ENCODE measurements at regions not wholly inside any gene's neighbourhood (a gene's known extent, or its start where the extent isn't known, plus 50 kb on each side); places are given as distances from the start of the nearest gene placed in this dataset.

- H3K27me3 ChIP-seq (replicated peaks in 1 of 4; ENCODE audit: control extremely low read depth in 1 of 4, control insufficient read depth in 3 of 4, insufficient read depth in 4 of 4, low read length in 3 of 4), result no peaks in the 10 kb centered on the region
- CTCF ChIA-PET, result no interaction called here
- Mint-ChIP-seq H3K27me3 (no peaks in the 10 kb centered on the region), H3K9me3 (ENCODE audit: insufficient read depth) (no peaks in the 10 kb centered on the region), H3K4me3 (no peak overlapping the region), H3K27ac (no peak overlapping the region), H3K4me1 (no peaks in the 10 kb centered on the region)
- no peaks in the 10 kb centered on the region for H3K79me2 ChIP-seq (ENCODE audit: control insufficient read depth, insufficient read depth, low read length)
- H4K20me1 ChIP-seq (ENCODE audit: control insufficient read depth, insufficient read depth, low read length, poor library complexity, severe bottlenecking), result no peaks in the 10 kb centered on the region
- TF ChIP-seq CTCF (IDR thresholded peaks at IDR 0.05) (no peak), EZH2 (IDR thresholded peaks at IDR 0.05; ENCODE audit: borderline replicate concordance, insufficient read depth, low read depth, low read length, poor library complexity, severe bottlenecking) (no peak)
- no peak overlapping the region for H2AFZ ChIP-seq (ENCODE audit: insufficient read depth, low read depth, low read length, poor library complexity, severe bottlenecking)
- no peak overlapping the region for H3K9ac ChIP-seq (ENCODE audit: low read length)
- ATAC-seq (ENCODE audit: low read depth), result no peak
- no peaks in the 10 kb centered on the region for H3K9me3 ChIP-seq (ENCODE audit: control extremely low read depth in 1 of 3, control insufficient read depth in 2 of 3, insufficient read depth in 1 of 3, low read length in 2 of 3)
- 73% methylated on average over 3 of the region's 3 CpGs for WGBS (ENCODE audit: insufficient coverage)
- H3K4me3 ChIP-seq (ENCODE audit: control extremely low read depth in 1 of 5, extremely low read depth in 1 of 5, insufficient read depth in 1 of 5, low read depth in 2 of 5, low read length in 4 of 5), result no peak overlapping the region
- H3K27ac ChIP-seq (ENCODE audit: low read length in 2 of 2), result no peak overlapping the region
- H3K4me1 ChIP-seq (ENCODE audit: control insufficient read depth in 2 of 2, insufficient read depth in 2 of 2, low read length in 2 of 2), result no peaks in the 10 kb centered on the region
- DNase-seq, result no peak
- H3K36me3 ChIP-seq (replicated peaks in 1 of 2; ENCODE audit: control extremely low read depth in 1 of 2, control insufficient read depth in 1 of 2, extremely low read depth in 1 of 2, insufficient read depth in 2 of 2, low read length in 1 of 2), result no peaks in the 10 kb centered on the region
- POLR2A ChIA-PET, result no interaction called here
- intact Hi-C loops (cut with micrococcal nuclease), result no loop called here
- no peak overlapping the region for H3K4me2 ChIP-seq (replicated peaks; ENCODE audit: low read depth, low read length, poor library complexity, severe bottlenecking)
Observed at GRCh38 chr2:107591561-107592279, 235.0 kb upstream of the RGPD4 start.

GRCh38 chr2:107592280-107592624 is 234.4 kb upstream of the RGPD4 start:
- ATAC-seq (ENCODE audit: low read depth) (no peak), DNase-seq (no peak)
- Mint-ChIP-seq H3K27me3 (no peaks in the 10 kb centered on the region), H3K27ac (no peak overlapping the region), H3K4me1 (no peaks in the 10 kb centered on the region), H3K4me3 (no peak overlapping the region), H3K9me3 (ENCODE audit: insufficient read depth) (no peaks in the 10 kb centered on the region)
- Histone ChIP-seq H3K9me3 (ENCODE audit: control extremely low read depth in 1 of 3, control insufficient read depth in 2 of 3, insufficient read depth in 1 of 3, low read length in 2 of 3) (no peaks in the 10 kb centered on the region), H3K9ac (ENCODE audit: low read length) (no peak overlapping the region), H3K79me2 (ENCODE audit: control insufficient read depth, insufficient read depth, low read length) (no peaks in the 10 kb centered on the region), H3K27me3 (replicated peaks in 1 of 4; ENCODE audit: control extremely low read depth in 1 of 4, control insufficient read depth in 3 of 4, insufficient read depth in 4 of 4, low read length in 3 of 4) (no peaks in the 10 kb centered on the region), H3K4me3 (ENCODE audit: control extremely low read depth in 1 of 5, extremely low read depth in 1 of 5, insufficient read depth in 1 of 5, low read depth in 2 of 5, low read length in 4 of 5) (no peak overlapping the region), H2AFZ (ENCODE audit: insufficient read depth, low read depth, low read length, poor library complexity, severe bottlenecking) (no peak overlapping the region), H3K4me2 (replicated peaks; ENCODE audit: low read depth, low read length, poor library complexity, severe bottlenecking) (no peak overlapping the region), H4K20me1 (ENCODE audit: control insufficient read depth, insufficient read depth, low read length, poor library complexity, severe bottlenecking) (no peaks in the 10 kb centered on the region), H3K27ac (ENCODE audit: low read length in 2 of 2) (no peak overlapping the region), H3K4me1 (ENCODE audit: control insufficient read depth in 2 of 2, insufficient read depth in 2 of 2, low read length in 2 of 2) (no peaks in the 10 kb centered on the region), H3K36me3 (replicated peaks in 1 of 2; ENCODE audit: control extremely low read depth in 1 of 2, control insufficient read depth in 1 of 2, extremely low read depth in 1 of 2, insufficient read depth in 2 of 2, low read length in 1 of 2) (no peaks in the 10 kb centered on the region)
- 6% methylated on average over 4 of the region's 4 CpGs for WGBS (ENCODE audit: insufficient coverage)
- ChIA-PET CTCF (no interaction called here), POLR2A (no interaction called here)
- no peak for TF ChIP-seq CTCF (IDR thresholded peaks at IDR 0.05)
- no peak for TF ChIP-seq EZH2 (IDR thresholded peaks at IDR 0.05; ENCODE audit: borderline replicate concordance, insufficient read depth, low read depth, low read length, poor library complexity, severe bottlenecking)
- intact Hi-C loops (cut with micrococcal nuclease), result no loop called here

Measured in B cell (primary cell).